SK-N-SH (cell line): ENCODE measurements at regions not wholly inside any gene's neighbourhood (a gene's known extent, or its start where the extent isn't known, plus 50 kb on each side); places are given as distances from the start of the nearest gene placed in this dataset.

ENCODE experiments used
- CTCF ChIA-PET: fragments of 300-600, 350-600 bp; formaldehyde crosslinking; extraction: SDS; loops from one replicate; lab custom pipeline; 2021; lab: Yijun Ruan, JAX
- POLR2A ChIA-PET: fragments of 350-600 bp; sonication (Branson Sonifier 250); formaldehyde crosslinking; extraction: SDS; loops from one replicate; lab custom pipeline; 2020; ENCODE audit warnings: antibody characterized with exemption, inconsistent platforms; lab: Yijun Ruan, JAX
- DNase-seq: peaks from one replicate; pipeline ENCODE4 v3.0.0; 2012
- H2AFZ ChIP-seq: fragments of 200-600 bp; sonication (generic); 2 replicates; pipeline ENCODE4 v1.8.1; 2016; ENCODE audit warnings: antibody characterized with exemption, mild to moderate bottlenecking, low read depth
- H3F3A ChIP-seq: fragments of 200-600 bp; sonication (generic); replicated peaks from 2 replicates; pipeline ENCODE3; 2016; ENCODE audit warnings: antibody characterized with exemption, mild to moderate bottlenecking; ENCODE audit not compliant: insufficient read depth
- H3K27ac ChIP-seq, 2 experiments: fragments of 200-500 bp in 1 of 2; fragments of 200-600 bp in 1 of 2; sonication (Bioruptor generic) in 1 of 2; sonication (generic), shearing (Covaris generic) in 1 of 2; 2 replicates each; pipeline versions ENCODE4 v1.5.1 to v1.6.1; 2014 to 2016; ENCODE audit warnings: low read depth in 2 of 2, inconsistent platforms in 1 of 2, low read length in 1 of 2, mild to moderate bottlenecking in 1 of 2, mixed read lengths in 1 of 2
- H3K27me3 ChIP-seq: fragments of 200-600 bp; sonication (generic), shearing (Covaris generic); 2 replicates; pipeline ENCODE4 v1.6.1; 2016; ENCODE audit warnings: mixed run types; ENCODE audit not compliant: insufficient read depth
- H3K36me3 ChIP-seq, 2 experiments: fragments of 200-500 bp in 1 of 2; fragments of 200-600 bp in 1 of 2; sonication (Bioruptor generic) in 1 of 2; sonication (generic) in 1 of 2; replicated peaks in 1 of 2; 2 replicates each; pipeline versions ENCODE3 to v1.5.1; 2014 to 2016; ENCODE audit warnings: low read length in 1 of 2, mild to moderate bottlenecking in 1 of 2; ENCODE audit not compliant: insufficient read depth in 2 of 2, control insufficient read depth in 1 of 2
- H3K4me1 ChIP-seq, 2 experiments: fragments of 200-500 bp in 1 of 2; fragments of 200-600 bp in 1 of 2; sonication (Bioruptor generic) in 1 of 2; sonication (generic), shearing (Covaris generic) in 1 of 2; 2 replicates each; pipeline versions ENCODE4 v1.5.1 to v1.6.1; 2014 to 2016; ENCODE audit warnings: low read depth in 1 of 2, low read length in 1 of 2, mixed run types in 1 of 2; ENCODE audit not compliant: insufficient read depth in 2 of 2, control insufficient read depth in 1 of 2
- H3K4me2 ChIP-seq: fragments of 200-600 bp; sonication (generic), shearing (Covaris generic); 2 replicates; pipeline ENCODE4 v1.6.1; 2017; ENCODE audit warnings: mixed run types
- H3K4me3 ChIP-seq, 2 experiments: fragments of 200-500 bp in 1 of 2; fragments of 200-600 bp in 1 of 2; sonication (Bioruptor generic) in 1 of 2; sonication (generic), shearing (Covaris generic) in 1 of 2; 2 replicates each; pipeline versions ENCODE4 v1.5.1 to v1.8.1; 2014 to 2016; ENCODE audit warnings: low read depth in 2 of 2, inconsistent platforms in 1 of 2, low read length in 1 of 2, mild to moderate bottlenecking in 1 of 2, mixed read lengths in 1 of 2, moderate library complexity in 1 of 2
- H3K79me2 ChIP-seq: fragments of 200-600 bp; sonication (generic); 2 replicates; pipeline ENCODE4 v1.8.1; 2017; ENCODE audit warnings: mild to moderate bottlenecking; ENCODE audit not compliant: insufficient read depth
- H3K9ac ChIP-seq: fragments of 200-600 bp; sonication (generic); 2 replicates; pipeline ENCODE4 v1.6.1; 2017; ENCODE audit warnings: mixed run types
- H3K9me2 ChIP-seq: fragments of 200-600 bp; sonication (generic); 2 replicates; pipeline ENCODE4 v1.6.1; 2017; ENCODE audit warnings: mixed run types
- H3K9me3 ChIP-seq: fragments of 200-600 bp; sonication (generic); 2 replicates; pipeline ENCODE4 v1.6.1; 2017; ENCODE audit warnings: mixed run types, mild to moderate bottlenecking, moderate library complexity
- H4K20me1 ChIP-seq: fragments of 200-600 bp; sonication (generic); 2 replicates; pipeline ENCODE4 v1.6.1; 2017; ENCODE audit warnings: mild to moderate bottlenecking, mixed run types; ENCODE audit not compliant: insufficient read depth
- ELF1 ChIP-seq: IDR thresholded peaks from 2 replicates; pipeline ENCODE4 v1.4.0; 2012
- EP300 ChIP-seq, 2 experiments: IDR thresholded peaks; 2 replicates each; pipeline versions ENCODE4 v1.4.0 to v1.6.1; 2012; ENCODE audit warnings: borderline replicate concordance in 1 of 2, low read depth in 1 of 2, low read length in 1 of 2
- EZH2phosphoT487 ChIP-seq: fragments of 200-600 bp; sonication (generic); IDR thresholded peaks from 2 replicates; pipeline ENCODE4 v1.6.1; 2017; ENCODE audit warnings: low read depth, mixed run types, mild to moderate bottlenecking, antibody characterized with exemption, moderate library complexity, borderline replicate concordance
- GABPA ChIP-seq: IDR thresholded peaks from 2 replicates; pipeline ENCODE4 v1.4.0; 2012; ENCODE audit warnings: low read depth, mild to moderate bottlenecking
- NFIC ChIP-seq: IDR thresholded peaks from 2 replicates; pipeline ENCODE4 v1.4.0; 2012; ENCODE audit warnings: borderline replicate concordance
- NRF1 ChIP-seq: IDR thresholded peaks from 2 replicates; pipeline ENCODE4 v1.6.1; 2012; ENCODE audit warnings: low read depth, mild to moderate bottlenecking, low read length
- POLR2AphosphoS5 ChIP-seq: IDR thresholded peaks from 2 replicates; pipeline ENCODE4 v1.6.1; 2012; ENCODE audit warnings: low read depth, low read length
- RXRA ChIP-seq: IDR thresholded peaks from 2 replicates; pipeline ENCODE4 v1.4.0; 2012; ENCODE audit warnings: low read depth, mild to moderate bottlenecking, borderline replicate concordance
- SIN3A ChIP-seq: IDR thresholded peaks from 2 replicates; pipeline ENCODE4 v1.6.1; 2012; ENCODE audit warnings: low read depth, mild to moderate bottlenecking, low read length, moderate library complexity, borderline replicate concordance
- TAF1 ChIP-seq: IDR thresholded peaks from 2 replicates; pipeline ENCODE4 v1.6.1; 2012; ENCODE audit warnings: low read depth, mild to moderate bottlenecking, low read length, moderate library complexity, borderline replicate concordance
- TCF12 ChIP-seq: IDR thresholded peaks from 2 replicates; pipeline ENCODE4 v1.4.0; 2012
- YY1 ChIP-seq: IDR thresholded peaks from 2 replicates; pipeline ENCODE4 v1.4.0; 2012; ENCODE audit warnings: low read depth, mild to moderate bottlenecking
- WGBS: methylation state at CpG from one replicate; pipeline ENCODE4 v1.1.6; 2017; ENCODE audit warnings: low lambda C conversion rate; 5-methylcytosine and 5-hydroxymethylcytosine counted together
- TF ChIP-seq, protein P1 (sequence below): IDR thresholded peaks from 2 replicates; pipeline ENCODE4 v1.4.0; 2012; ENCODE audit warnings: low read depth, borderline replicate concordance

DNA sequence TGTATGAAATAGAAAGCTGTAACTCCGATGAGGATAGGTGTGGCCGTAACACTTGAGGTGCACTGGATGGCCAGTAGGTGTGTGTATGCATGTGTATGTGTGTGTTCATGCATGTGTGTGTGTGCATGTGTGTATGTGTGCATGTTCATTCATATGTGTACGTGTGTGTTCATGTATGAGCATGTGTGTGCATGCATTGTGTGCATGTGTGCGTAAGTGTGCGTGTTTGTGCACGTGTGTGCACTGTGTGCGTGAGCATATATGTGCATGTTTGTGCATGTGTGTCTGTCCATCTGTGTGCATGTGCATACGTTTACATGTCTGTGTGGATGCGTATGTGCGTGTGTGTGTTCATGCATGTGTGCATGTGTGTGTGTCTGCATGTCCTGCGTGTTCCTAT, 145.5 kb downstream of the C16orf95 start:
- Histone ChIP-seq H3K9me3 (no peaks in the 10 kb centered on the region), H3K9me2 (no peaks in the 10 kb centered on the region), H3K4me1 (no peaks in the 10 kb centered on the region), H3K9ac (no peak overlapping the region), H4K20me1 (no peaks in the 10 kb centered on the region), H3K4me3 (no peak overlapping the region), H3K4me2 (no peak overlapping the region), H3K79me2 (no peaks in the 10 kb centered on the region), H2AFZ (no peak overlapping the region), H3K27me3 (no peaks in the 10 kb centered on the region; the same call in 1 of the 2 replicates), H3K27ac (no peak overlapping the region), H3F3A (no peaks in the 10 kb centered on the region), H3K36me3 (no peaks in the 10 kb centered on the region)
- ChIA-PET POLR2A (no interaction called here), CTCF (no interaction called here)
- DNase-seq, result no peak
- WGBS, result 57% methylated on average over 11 of the region's 11 CpGs
- TF ChIP-seq EP300 (IDR thresholded peaks at IDR 0.05; ENCODE audit: borderline replicate concordance in 1 of 2, low read depth in 1 of 2, low read length in 1 of 2), result no peak
- TF ChIP-seq ELF1, result no peak
- TF ChIP-seq, protein P1, sequence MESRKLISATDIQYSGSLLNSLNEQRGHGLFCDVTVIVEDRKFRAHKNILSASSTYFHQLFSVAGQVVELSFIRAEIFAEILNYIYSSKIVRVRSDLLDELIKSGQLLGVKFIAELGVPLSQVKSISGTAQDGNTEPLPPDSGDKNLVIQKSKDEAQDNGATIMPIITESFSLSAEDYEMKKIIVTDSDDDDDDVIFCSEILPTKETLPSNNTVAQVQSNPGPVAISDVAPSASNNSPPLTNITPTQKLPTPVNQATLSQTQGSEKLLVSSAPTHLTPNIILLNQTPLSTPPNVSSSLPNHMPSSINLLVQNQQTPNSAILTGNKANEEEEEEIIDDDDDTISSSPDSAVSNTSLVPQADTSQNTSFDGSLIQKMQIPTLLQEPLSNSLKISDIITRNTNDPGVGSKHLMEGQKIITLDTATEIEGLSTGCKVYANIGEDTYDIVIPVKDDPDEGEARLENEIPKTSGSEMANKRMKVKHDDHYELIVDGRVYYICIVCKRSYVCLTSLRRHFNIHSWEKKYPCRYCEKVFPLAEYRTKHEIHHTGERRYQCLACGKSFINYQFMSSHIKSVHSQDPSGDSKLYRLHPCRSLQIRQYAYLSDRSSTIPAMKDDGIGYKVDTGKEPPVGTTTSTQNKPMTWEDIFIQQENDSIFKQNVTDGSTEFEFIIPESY, result no peak
- no peak for TF ChIP-seq GABPA

DNA sequence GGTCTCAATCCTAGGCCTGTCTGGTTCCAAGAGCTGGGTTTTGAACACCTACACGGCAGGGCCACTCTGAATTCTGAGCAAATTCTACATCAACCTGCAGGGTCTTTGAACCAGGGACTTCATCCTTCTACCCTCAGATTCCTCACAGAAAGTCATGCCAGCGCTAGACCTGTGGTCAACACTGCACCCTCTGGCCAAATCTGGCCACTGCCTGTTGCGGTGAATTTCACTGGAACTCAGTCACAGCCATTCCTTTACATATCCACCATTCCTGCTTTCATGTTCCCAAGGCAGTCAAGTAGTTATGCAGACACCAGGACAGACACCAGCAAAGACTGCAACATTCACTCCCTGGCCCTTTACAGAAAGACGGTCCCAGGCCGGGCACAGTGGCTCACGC, 144.6 kb downstream of the C16orf95 start:
- H3K9me2 ChIP-seq, result no peaks in the 10 kb centered on the region
- no peaks in the 10 kb centered on the region; the same call in 1 of the 2 replicates for H3K27me3 ChIP-seq
- H3K4me2 ChIP-seq, result no peak overlapping the region
- H3K27ac ChIP-seq, result no peak overlapping the region
- DNase-seq, result no peak
- no peak overlapping the region for H3K9ac ChIP-seq
- H3K79me2 ChIP-seq, result no peaks in the 10 kb centered on the region
- H3F3A ChIP-seq, result no peaks in the 10 kb centered on the region
- no peak overlapping the region for H3K4me3 ChIP-seq
- POLR2A ChIA-PET, result no interaction called here
- H3K36me3 ChIP-seq, result no peaks in the 10 kb centered on the region
- WGBS, result 50% methylated on average over 6 of the region's 6 CpGs
- CTCF ChIA-PET, result interaction anchor here (1.4 kb wide), 1 partner anchor 105 kb away, joined by 3 read pairs; no protein-coding TSS in a partner anchor
- no peaks in the 10 kb centered on the region for H4K20me1 ChIP-seq
- H3K9me3 ChIP-seq, result no peaks in the 10 kb centered on the region
- no peak overlapping the region for H2AFZ ChIP-seq
- TF ChIP-seq YY1, result no peak
- TF ChIP-seq, all 33 proteins: peak for 0
- no peaks in the 10 kb centered on the region for H3K4me1 ChIP-seq

DNA sequence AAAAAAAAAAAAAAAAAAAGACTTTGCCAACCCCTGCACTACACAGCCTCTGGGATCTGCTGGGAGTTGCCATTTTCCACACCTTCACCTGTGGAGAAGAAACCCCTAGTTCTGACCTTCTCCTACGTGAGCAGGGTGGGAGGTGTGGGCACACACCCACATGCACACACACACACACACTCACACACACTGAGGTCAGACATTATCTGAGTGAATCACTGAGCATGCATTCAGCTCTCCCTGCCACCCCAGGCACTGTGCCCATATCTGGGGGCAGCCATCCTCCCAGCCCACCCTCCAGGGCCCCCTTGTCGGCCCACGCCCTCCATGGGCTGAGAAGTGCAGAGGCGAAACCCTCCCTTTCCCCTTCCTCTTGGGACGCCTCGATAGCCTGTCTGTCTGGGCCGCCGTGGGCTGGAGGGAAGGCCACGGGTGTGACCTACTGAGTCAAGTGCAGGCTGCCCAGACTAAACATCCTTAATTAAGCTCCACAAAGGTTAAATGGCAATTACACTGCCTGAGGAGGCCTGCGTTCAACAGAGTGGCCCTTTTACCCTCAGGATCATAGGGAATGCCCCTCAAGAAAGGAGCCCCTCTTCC, 143.8 kb downstream of the C16orf95 start:
- H2AFZ ChIP-seq, result no peak overlapping the region
- TF ChIP-seq POLR2AphosphoS5 (no peak), NFIC (no peak), RXRA (no peak), ELF1 (no peak), SIN3A (no peak), TCF12 (no peak), EZH2phosphoT487 (no peak), TAF1 (no peak), NRF1 (no peak)
- TF ChIP-seq, protein P1, result no peak
- no peak for DNase-seq
- H3K4me1 ChIP-seq, result no peaks in the 10 kb centered on the region
- no peaks in the 10 kb centered on the region for H3K9me3 ChIP-seq
- no peak overlapping the region for H3K4me2 ChIP-seq
- no peaks in the 10 kb centered on the region for H4K20me1 ChIP-seq
- H3K36me3 ChIP-seq, result no peaks in the 10 kb centered on the region
- H3K4me3 ChIP-seq, result no peak overlapping the region
- no peaks in the 10 kb centered on the region for H3F3A ChIP-seq
- 34% methylated on average over 4 of the region's 10 CpGs for WGBS
- no peak overlapping the region for H3K9ac ChIP-seq
- no peak overlapping the region for H3K27ac ChIP-seq
- ChIA-PET POLR2A (no interaction called here), CTCF (interaction anchor here (1.4 kb wide), 1 partner anchor 104 kb away, joined by 3 read pairs; no protein-coding TSS in a partner anchor)
- H3K79me2 ChIP-seq, result no peaks in the 10 kb centered on the region
- H3K27me3 ChIP-seq, result no peaks in the 10 kb centered on the region; the same call in 1 of the 2 replicates
- no peaks in the 10 kb centered on the region for H3K9me2 ChIP-seq
